HUES6 (cell line): ENCODE measurements at regions not wholly inside any gene's neighbourhood (a gene's known extent, or its start where the extent isn't known, plus 50 kb on each side); places are given as distances from the start of the nearest gene placed in this dataset.

ENCODE experiments used
- H3K27ac ChIP-seq: 2 replicates; pipeline ENCODE4 v1.7.0; 2013; ENCODE audit warnings: low read depth, mild to moderate bottlenecking, low read length, inconsistent platforms
- H3K27me3 ChIP-seq: 2 replicates; pipeline ENCODE4 v1.6.1; 2013; ENCODE audit warnings: low read length; ENCODE audit not compliant: control insufficient read depth, insufficient read depth
- H3K36me3 ChIP-seq: 2 replicates; pipeline ENCODE4 v1.6.1; 2013; ENCODE audit warnings: low read length; ENCODE audit not compliant: control insufficient read depth, insufficient read depth
- H3K4me1 ChIP-seq: 2 replicates; pipeline ENCODE4 v1.6.1; 2013; ENCODE audit warnings: low read length; ENCODE audit not compliant: control insufficient read depth, insufficient read depth
- H3K4me3 ChIP-seq: 2 replicates; pipeline ENCODE4 v1.5.1; 2013; ENCODE audit warnings: low read depth, low read length
- H3K9ac ChIP-seq: one replicate; pipeline ENCODE4 v1.6.1; 2013; ENCODE audit warnings: mild to moderate bottlenecking, low read length
- H3K9me3 ChIP-seq: 2 replicates; pipeline ENCODE4 v1.6.1; 2013; ENCODE audit warnings: low read depth, low read length; ENCODE audit not compliant: control insufficient read depth, insufficient read depth

DNA sequence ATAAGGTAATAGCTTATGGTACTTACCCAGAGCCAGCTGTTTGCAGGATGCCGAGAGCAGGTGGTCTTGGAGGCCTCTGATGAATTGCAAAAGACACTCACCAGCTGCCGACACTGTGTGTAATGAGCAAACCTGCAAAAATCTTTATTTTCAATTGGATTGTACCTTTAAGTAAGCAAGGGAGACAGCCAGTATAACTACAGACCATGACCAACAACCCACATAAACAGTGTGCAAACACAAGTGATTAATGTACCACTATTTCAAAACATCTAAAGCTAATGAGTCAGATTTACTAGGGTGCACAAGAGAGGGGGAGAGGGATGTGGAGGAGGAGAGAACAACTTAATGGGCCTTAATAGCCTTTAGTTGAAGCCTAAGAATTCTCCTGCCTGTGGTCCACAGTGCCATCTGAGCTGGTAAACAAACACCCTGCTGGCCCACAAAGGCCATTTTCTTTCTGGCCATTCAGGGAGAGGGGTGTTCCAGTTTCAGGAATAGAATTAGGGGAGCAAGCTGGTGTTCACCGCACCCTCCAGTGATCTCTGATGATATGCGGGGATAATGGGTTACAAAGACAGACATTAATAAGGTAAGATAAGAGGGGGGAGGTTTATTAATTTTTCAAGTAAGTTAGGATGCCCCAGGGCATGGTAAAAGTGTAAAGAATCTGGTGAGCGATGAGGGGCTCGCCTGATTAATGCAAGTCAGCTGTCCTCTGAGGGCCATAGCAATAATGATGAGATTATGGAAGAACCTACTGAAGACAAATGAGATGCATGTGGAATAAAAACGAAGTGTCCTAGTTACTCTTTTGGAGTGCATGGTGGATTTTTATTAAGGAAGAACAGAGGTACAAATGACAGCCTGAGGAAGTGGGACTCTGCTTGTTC is 196.4 kb downstream of the HRH4 start:
- Histone ChIP-seq H3K9me3 (no peaks in the 10 kb centered on the region), H3K4me3 (no peak overlapping the region), H3K27ac (no peak overlapping the region), H3K9ac (no peak overlapping the region), H3K36me3 (no peaks in the 10 kb centered on the region), H3K4me1 (no peaks in the 10 kb centered on the region), H3K27me3 (no peaks in the 10 kb centered on the region)

DNA sequence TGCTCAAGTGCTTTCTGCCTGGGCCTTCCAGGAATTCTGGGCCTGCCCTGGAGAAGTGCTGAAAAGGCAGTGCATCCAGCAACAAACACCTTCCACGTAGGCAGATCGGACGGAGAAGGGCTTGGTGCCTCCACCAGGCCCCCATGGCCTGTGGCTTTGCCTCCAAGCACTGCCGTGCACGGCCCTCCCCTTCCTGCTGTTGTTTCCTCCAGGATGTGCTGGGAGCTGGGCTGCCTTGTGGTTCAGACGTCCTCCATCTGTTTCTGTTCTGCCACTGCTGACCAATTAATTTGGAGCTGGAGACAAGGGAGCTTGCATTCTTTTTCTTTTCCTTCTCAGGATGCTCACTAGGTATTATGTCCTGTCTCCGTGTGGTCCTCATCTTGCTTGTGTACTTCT is 197.0 kb downstream of the HRH4 start:
- H3K4me1 ChIP-seq: no peaks in the 10 kb centered on the region
- no peak overlapping the region for H3K9ac ChIP-seq
- no peaks in the 10 kb centered on the region for H3K36me3 ChIP-seq
- H3K27me3 ChIP-seq: no peaks in the 10 kb centered on the region
- no peak overlapping the region for H3K27ac ChIP-seq
- H3K4me3 ChIP-seq: no peak overlapping the region
- H3K9me3 ChIP-seq: no peaks in the 10 kb centered on the region

GRCh38 chr18:24658302-24658701 is 197.9 kb downstream of the HRH4 start:
- H3K27ac ChIP-seq: no peak overlapping the region
- no peaks in the 10 kb centered on the region for H3K9me3 ChIP-seq
- H3K4me3 ChIP-seq: no peak overlapping the region
- no peaks in the 10 kb centered on the region for H3K27me3 ChIP-seq
- no peaks in the 10 kb centered on the region for H3K4me1 ChIP-seq
- H3K9ac ChIP-seq: no peak overlapping the region
- no peaks in the 10 kb centered on the region for H3K36me3 ChIP-seq

- Histone ChIP-seq H3K27ac (no peak overlapping the region), H3K4me1 (no peaks in the 10 kb centered on the region), H3K4me3 (no peak overlapping the region), H3K27me3 (peaks cover 3% of the 10 kb centered on the region; the same call in 1 of the 2 replicates), H3K36me3 (no peaks in the 10 kb centered on the region), H3K9me3 (no peaks in the 10 kb centered on the region), H3K9ac (no peak overlapping the region)
Measured at GRCh38 chr18:24659827-24660720, 199.6 kb downstream of the HRH4 start.

- Histone ChIP-seq H3K9ac (no peak overlapping the region), H3K27me3 (peaks cover 3% of the 10 kb centered on the region; the same call in 1 of the 2 replicates), H3K4me3 (no peak overlapping the region)
Measured at GRCh38 chr18:24660956-24661355, 200.5 kb downstream of the HRH4 start.

GRCh38 chr18:24662412-24662821 is 202.0 kb downstream of the HRH4 start:
- Histone ChIP-seq H3K36me3 (no peaks in the 10 kb centered on the region), H3K4me3 (no peak overlapping the region), H3K27ac (no peak overlapping the region), H3K9me3 (no peaks in the 10 kb centered on the region), H3K9ac (no peak overlapping the region), H3K4me1 (no peaks in the 10 kb centered on the region), H3K27me3 (peaks cover 3% of the 10 kb centered on the region; the same call in 1 of the 2 replicates)

More at GRCh38 chr18:24660956-24661355, 200.5 kb downstream of the HRH4 start:
- Histone ChIP-seq H3K4me1 (no peaks in the 10 kb centered on the region), H3K27ac (no peak overlapping the region), H3K9me3 (no peaks in the 10 kb centered on the region), H3K36me3 (no peaks in the 10 kb centered on the region)

GRCh38 chr18:24663026-24663425 is 202.6 kb downstream of the HRH4 start:
- Histone ChIP-seq H3K36me3 (no peaks in the 10 kb centered on the region), H3K9ac (no peak overlapping the region), H3K27ac (no peak overlapping the region), H3K27me3 (peaks cover 3% of the 10 kb centered on the region; the same call in 1 of the 2 replicates), H3K4me3 (no peak overlapping the region), H3K9me3 (no peaks in the 10 kb centered on the region), H3K4me1 (no peaks in the 10 kb centered on the region)

DNA sequence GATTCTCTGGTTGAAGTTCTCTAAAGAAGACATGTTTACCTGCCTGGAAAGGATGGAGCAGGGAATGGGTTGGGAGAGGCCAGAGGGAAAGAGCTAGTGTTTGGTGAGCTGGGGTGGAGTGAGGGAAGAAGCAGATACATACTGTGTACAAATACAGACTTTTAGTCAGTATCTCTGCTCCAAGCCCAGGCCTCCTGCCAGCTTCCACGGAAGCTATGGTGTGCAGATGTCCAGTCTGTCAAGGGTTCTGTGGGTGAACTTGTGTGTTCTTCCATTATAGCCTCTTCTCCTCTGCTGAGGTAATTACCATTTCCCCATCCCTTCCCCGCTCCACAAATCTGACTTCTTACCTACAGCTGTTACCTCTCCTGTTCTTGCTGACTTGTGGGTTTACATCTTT is 208.6 kb downstream of the HRH4 start:
- Histone ChIP-seq H3K27ac (no peak overlapping the region), H3K36me3 (no peaks in the 10 kb centered on the region), H3K9me3 (no peaks in the 10 kb centered on the region), H3K9ac (no peak overlapping the region), H3K27me3 (peaks cover 3% of the 10 kb centered on the region; the same call in 1 of the 2 replicates), H3K4me3 (no peak overlapping the region), H3K4me1 (no peaks in the 10 kb centered on the region)

- Histone ChIP-seq H3K4me3 (no peak overlapping the region), H3K27me3 (peaks cover 3% of the 10 kb centered on the region; the same call in 1 of the 2 replicates), H3K27ac (no peak overlapping the region), H3K36me3 (no peaks in the 10 kb centered on the region), H3K9ac (no peak overlapping the region), H3K4me1 (no peaks in the 10 kb centered on the region), H3K9me3 (no peaks in the 10 kb centered on the region)
Measured at GRCh38 chr18:24669502-24669901, 209.1 kb downstream of the HRH4 start.

DNA sequence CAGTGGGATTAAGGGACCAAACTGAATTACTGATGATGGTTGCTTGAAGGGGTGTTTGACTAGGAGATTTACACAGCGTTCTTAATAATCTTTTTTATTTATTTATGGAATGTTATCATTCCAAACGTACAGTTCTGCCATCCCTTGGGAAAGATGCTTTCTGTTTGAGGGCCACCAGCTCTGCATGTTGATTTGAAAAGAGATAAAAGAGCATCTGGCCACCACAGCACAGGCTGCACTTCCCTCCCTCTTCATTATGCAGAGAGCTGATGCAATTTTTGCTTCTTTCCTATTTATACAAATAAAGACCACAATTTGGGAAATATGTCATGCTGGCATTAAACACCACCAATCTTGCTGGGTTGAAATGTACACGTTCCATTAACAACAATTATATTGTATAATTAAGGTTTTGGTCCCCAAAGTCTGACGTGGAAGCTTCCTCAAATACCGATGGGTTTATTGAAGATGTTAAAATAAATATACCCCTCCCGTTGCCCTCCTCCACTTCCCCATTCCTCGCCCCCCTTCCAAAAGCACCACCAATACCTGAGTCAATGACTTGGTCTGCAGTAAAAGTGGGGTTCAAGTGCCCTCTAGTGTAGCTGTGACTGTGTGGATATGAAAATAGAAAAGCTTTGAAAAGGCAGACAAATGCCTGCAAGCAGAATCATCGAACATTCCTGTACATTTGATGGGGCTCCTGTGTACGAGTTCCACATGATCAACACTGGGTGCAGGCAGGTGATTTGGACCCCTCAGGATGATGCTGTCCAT is 211.9 kb downstream of the HRH4 start:
- Histone ChIP-seq H3K36me3 (no peaks in the 10 kb centered on the region), H3K27me3 (no peaks in the 10 kb centered on the region), H3K4me1 (no peaks in the 10 kb centered on the region), H3K9ac (no peak overlapping the region), H3K9me3 (no peaks in the 10 kb centered on the region), H3K27ac (no peak overlapping the region), H3K4me3 (no peak overlapping the region)
